Motor neuron (in vitro differentiated cells): ENCODE measurements at regions not wholly inside any gene's neighbourhood (a gene's known extent, or its start where the extent isn't known, plus 50 kb on each side); places are given as distances from the start of the nearest gene placed in this dataset.
"Not testable (repeated sequence)": the region's sequence is repeated elsewhere in the genome, so short reads cannot be mapped to it uniquely, and the experiment has no call there.

Source experiments
- ATAC-seq, 8 experiments: fragments of 200-7000 bp; cut with Tn5 transposase; replicated peaks in 6 of 8; 2 replicates each; pipeline ENCODE4 v1.8.0; 2021; ENCODE audit warnings: mild to moderate bottlenecking in 8 of 8, moderate library complexity in 8 of 8
- H3K27ac ChIP-seq, 2 donors: fragments of 250-450 bp; sonication (Bioruptor Pico); 2 replicates each; pipeline ENCODE4 v1.9.0; 2021; ENCODE audit warnings: antibody characterized with exemption in 2 of 2, mild to moderate bottlenecking in 2 of 2, moderate library complexity in 1 of 2
- H3K4me1 ChIP-seq, 2 donors: fragments of 250-450 bp; sonication (Bioruptor Pico); replicated peaks in 1 of 2; 2 replicates each; pipeline ENCODE4 v1.6.1; 2021; ENCODE audit warnings: antibody characterized with exemption in 2 of 2, mild to moderate bottlenecking in 2 of 2, moderate library complexity in 1 of 2
- H3K4me3 ChIP-seq, 5 donors: fragments of 250-450 bp; sonication (Bioruptor Pico); 2 replicates each; pipeline ENCODE4 v1.9.0; 2021; ENCODE audit warnings: antibody characterized with exemption in 5 of 5, mild to moderate bottlenecking in 5 of 5, moderate library complexity in 4 of 5
- WGBS, 10 experiments: fragments of 450-650 bp; shearing (Covaris generic); methylation state at CpG; one replicate each; pipeline ENCODE4 v1.0.0; 2022; 5-methylcytosine and 5-hydroxymethylcytosine counted together
- in situ Hi-C, 9 experiments: fragments of 400-800 bp; cut with MboI; loops; one replicate each; pipeline ENCODE4 v1.15.0; 2021; ENCODE audit warnings: low sequenced_read_pairs in 9 of 9, low pct_unique_long_range_greater_than_20kb in 2 of 9; ENCODE audit not compliant: unreplicated experiment in 9 of 9

GRCh38 chr19:34033880-34034279, 138.4 kb upstream of the LSM14A start:
- in situ Hi-C loops, result no loop called here
- WGBS, 10 experiments, result 0 to 100% (median 60%) methylated on average over 1 to 3 of the region's 3 CpGs; no CpG with 5 or more reads in 1 of the 10 experiments
- Histone ChIP-seq H3K27ac (no peak overlapping the region), H3K4me1 (no peaks in the 10 kb centered on the region), H3K4me3 (no peak overlapping the region)
- ATAC-seq, result peak in 3 of 8 experiments; percentile 69 to 81 (median 71)

GRCh38 chr19:34034318-34034846, 137.9 kb upstream of the LSM14A start:
- ATAC-seq, result peak in 3 of 8 experiments; percentile 22 to 37 (median 31)
- in situ Hi-C loops, result no loop called here
- WGBS, 10 experiments, result 7 to 100% (median 68%) methylated on average over 1 to 2 of the region's 2 CpGs; no CpG with 5 or more reads in 4 of the 10 experiments
- H3K4me1 ChIP-seq, result no peaks in the 10 kb centered on the region
- no peak overlapping the region for H3K27ac ChIP-seq
- H3K4me3 ChIP-seq, result no peak overlapping the region

DNA sequence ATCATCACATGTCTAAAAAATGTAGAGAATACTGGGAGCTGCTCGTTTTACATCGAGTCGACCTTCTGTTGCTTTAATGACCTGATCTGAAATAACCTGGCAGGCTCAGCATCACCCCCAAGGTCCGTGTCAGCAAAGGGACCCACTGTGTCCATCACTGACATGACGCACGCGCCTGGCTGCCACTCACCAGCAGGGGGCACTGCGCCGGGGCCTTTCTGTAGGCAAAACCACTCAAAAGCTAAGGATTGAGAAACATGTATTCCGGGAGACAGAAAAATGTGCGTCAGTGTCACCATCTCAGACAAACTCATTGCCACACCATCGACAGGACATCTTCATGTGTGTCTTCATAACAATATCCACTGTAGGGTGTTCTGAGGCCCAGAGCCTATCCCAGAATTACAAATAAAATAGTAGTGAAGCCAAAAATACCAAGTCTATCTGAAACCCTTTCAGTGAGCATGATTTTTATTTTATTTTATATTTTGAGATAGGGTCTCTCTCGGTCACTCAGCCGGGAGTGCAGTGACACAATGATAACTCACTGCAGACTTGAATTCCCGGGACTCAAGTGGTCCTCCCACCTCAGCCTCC, 130.3 kb upstream of the LSM14A start:
- Histone ChIP-seq H3K4me1 (no peaks in the 10 kb centered on the region), H3K4me3 (no peak overlapping the region), H3K27ac (no peak overlapping the region)
- 6 to 52% (median 21%) methylated on average over 1 to 13 of the region's 15 CpGs; no CpG with 5 or more reads in 1 of the 10 experiments for WGBS, 10 experiments
- in situ Hi-C loops, result no loop called here
- ATAC-seq, result peak in 3 of 8 experiments; percentile 69 to 99 (median 78)

DNA sequence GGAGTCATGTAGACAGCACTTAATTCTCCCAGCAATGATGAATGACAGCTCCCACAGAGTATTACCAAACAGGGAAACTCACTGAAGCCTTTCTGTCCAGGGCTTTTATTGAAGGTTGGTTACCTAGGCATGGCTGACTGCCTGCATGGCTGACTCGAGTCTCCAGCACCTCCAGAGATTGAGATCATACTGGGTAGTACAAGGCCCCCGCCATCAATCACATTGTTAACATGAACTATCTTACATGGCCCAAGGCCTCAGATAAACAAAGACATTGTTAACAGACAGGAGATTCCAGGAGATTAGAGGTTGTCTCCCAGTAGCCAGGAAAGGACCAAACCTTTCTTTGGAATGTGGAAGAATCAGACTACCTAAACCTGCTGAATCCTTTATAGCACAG, 128.3 kb upstream of the LSM14A start:
- in situ Hi-C loops, result no loop called here
- H3K27ac ChIP-seq, result no peak overlapping the region
- no peaks in the 10 kb centered on the region for H3K4me1 ChIP-seq
- 0 to 100% (median 25%) methylated on average over 1 to 2 of the region's 2 CpGs; no CpG with 5 or more reads in 6 of the 10 experiments for WGBS, 10 experiments
- H3K4me3 ChIP-seq, result no peak overlapping the region
- peak in 1 of 8 experiments; percentile 12 for ATAC-seq

- WGBS, 10 experiments, result 20 to 90% (median 71%) methylated on average over 1 to 3 of the region's 3 CpGs
- Histone ChIP-seq H3K27ac (no peak overlapping the region), H3K4me3 (no peak overlapping the region), H3K4me1 (no peaks in the 10 kb centered on the region)
- ATAC-seq, result no peak
- in situ Hi-C loops, result no loop called here
Observed at GRCh38 chr19:34049944-34050343, 122.4 kb upstream of the LSM14A start.

DNA sequence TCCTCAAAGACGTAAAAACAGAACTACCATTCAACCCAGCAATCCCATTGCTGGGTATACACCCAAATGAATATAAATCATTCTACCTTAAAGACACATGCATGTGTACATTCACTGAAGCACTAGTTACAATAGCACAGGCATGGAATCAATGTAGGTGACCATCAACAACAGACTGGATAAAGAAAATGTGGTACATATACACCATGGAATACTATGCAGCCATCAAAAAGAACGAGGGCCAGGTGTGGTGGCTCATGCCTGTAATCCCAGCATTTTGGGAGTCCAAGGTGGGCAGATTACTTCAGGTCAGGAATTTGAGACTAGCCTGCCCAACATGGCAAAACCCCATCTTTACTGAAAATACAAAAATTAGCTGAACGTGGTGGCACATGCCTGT, 121.9 kb upstream of the LSM14A start:
- H3K4me3 ChIP-seq, in situ Hi-C loops, H3K27ac ChIP-seq, H3K4me1 ChIP-seq, ATAC-seq: not testable (repeated sequence)
- WGBS, 10 experiments, result 0 to 82% (median 66%) methylated on average over 1 to 3 of the region's 3 CpGs; no CpG with 5 or more reads in 3 of the 10 experiments

- in situ Hi-C loops, result no loop called here
- H3K4me3 ChIP-seq, result no peak overlapping the region
- no peak overlapping the region for H3K27ac ChIP-seq
- no peaks in the 10 kb centered on the region for H3K4me1 ChIP-seq
- no peak for ATAC-seq
- 25% methylated on average over 2 of the region's 3 CpGs; no CpG with 5 or more reads in 9 of the 10 experiments for WGBS, 10 experiments
Observed at GRCh38 chr19:34051255-34051654, 121.0 kb upstream of the LSM14A start.

- no peak for ATAC-seq
- Histone ChIP-seq H3K27ac (no peak overlapping the region), H3K4me1 (no peaks in the 10 kb centered on the region), H3K4me3 (no peak overlapping the region)
- 0 to 83% (median 62%) methylated on average over 1 of the region's 1 CpG for WGBS, 10 experiments
- in situ Hi-C loops, result no loop called here
Observed at GRCh38 chr19:34057155-34057554, 115.1 kb upstream of the LSM14A start.

- peak in 3 of 8 experiments; percentile 52 to 90 (median 90) for ATAC-seq
- Histone ChIP-seq H3K4me1 (no peaks in the 10 kb centered on the region), H3K4me3 (no peak overlapping the region), H3K27ac (no peak overlapping the region)
- in situ Hi-C loops, result no loop called here
- WGBS, 10 experiments, result 0 to 94% (median 67%) methylated on average over 1 to 8 of the region's 14 CpGs
Observed at GRCh38 chr19:34066007-34066643, 106.2 kb upstream of the LSM14A start.

GRCh38 chr19:34067861-34068271, 104.4 kb upstream of the LSM14A start:
- no peak for ATAC-seq

DNA sequence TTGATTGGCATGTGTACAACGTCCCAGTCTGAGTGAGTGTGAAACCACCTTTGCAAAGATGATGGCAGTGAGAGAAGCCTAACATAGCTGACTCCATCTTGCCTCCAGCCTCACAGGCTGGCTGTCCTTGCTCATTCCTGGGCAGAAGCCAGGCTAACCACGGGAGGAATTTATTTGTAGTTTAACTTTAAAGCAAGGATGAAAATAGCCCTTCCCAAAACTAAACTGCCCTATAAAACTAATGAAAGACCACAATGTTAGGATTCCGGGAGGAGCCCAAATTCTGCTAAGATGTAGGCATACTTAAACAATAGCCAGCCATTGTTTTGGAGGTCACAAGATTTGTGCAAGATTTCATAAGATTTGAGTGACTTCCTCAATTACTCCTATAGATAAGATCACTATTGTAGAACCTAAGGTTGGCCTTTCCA, 96.6 kb upstream of the LSM14A start:
- Histone ChIP-seq H3K4me3 (no peak overlapping the region), H3K4me1 (no peaks in the 10 kb centered on the region), H3K27ac (no peak overlapping the region)
- in situ Hi-C loops, result loop anchor here in 4 of 9 experiments (25.0 kb wide), 1 partner anchor 288 kb away; the partner anchor contains the start of gene KCTD15 (in 4 of the 4)
- 22 to 100% (median 53%) methylated on average over 1 to 3 of the region's 3 CpGs; no CpG with 5 or more reads in 2 of the 10 experiments for WGBS, 10 experiments
- ATAC-seq, result no peak

More at GRCh38 chr19:34067861-34068271, 104.4 kb upstream of the LSM14A start:
- Histone ChIP-seq H3K4me1 (no peaks in the 10 kb centered on the region), H3K4me3 (no peak overlapping the region), H3K27ac (no peak overlapping the region)
- 40 to 100% (median 80%) methylated on average over 1 to 4 of the region's 7 CpGs; no CpG with 5 or more reads in 3 of the 10 experiments for WGBS, 10 experiments
- in situ Hi-C loops, result no loop called here

DNA sequence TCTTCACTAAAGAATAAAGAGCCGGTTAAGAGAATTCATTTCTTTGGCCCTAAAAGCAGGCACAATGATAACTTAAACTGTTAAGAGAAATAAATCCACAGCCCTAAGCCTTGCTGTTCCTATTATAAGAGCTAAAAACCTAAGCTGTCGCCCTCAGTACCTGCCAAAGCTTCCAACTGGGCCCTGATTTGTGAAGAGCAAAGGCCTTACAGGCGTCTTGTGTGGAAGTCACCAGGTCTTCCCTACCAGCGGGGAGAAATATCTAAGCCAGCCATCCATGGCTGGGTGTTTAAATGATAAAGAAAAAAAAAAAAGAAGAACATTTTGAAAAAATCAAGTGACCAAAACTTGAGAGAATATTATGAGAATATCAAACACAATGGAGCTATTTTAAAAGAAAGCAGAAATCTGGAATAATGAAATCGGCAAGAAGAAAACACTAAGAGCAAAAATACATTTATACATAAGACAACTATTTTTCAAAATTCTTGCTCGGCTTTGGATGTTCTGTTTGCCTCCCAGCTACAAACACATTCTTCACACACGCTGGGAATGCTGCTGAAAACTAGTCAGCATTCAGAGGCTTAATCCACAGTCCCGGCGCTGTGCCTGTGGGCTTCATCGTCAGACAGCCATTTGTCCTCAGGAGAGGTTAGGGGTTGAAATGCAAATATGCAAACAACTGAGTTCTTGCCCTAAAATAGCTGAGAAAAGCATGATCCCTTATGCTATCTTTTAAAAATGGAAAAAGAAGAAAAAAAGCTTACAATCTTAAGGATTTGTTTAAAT, 89.8 kb upstream of the LSM14A start:
- Histone ChIP-seq H3K4me3 (no peak overlapping the region), H3K4me1 (peaks cover 13 to 17% of the 10 kb centered on the region in 2 donors), H3K27ac (no peak overlapping the region)
- in situ Hi-C loops, result loop anchor here in 4 of 9 experiments (25.0 kb wide), 1 partner anchor 295 kb away; the partner anchor contains the start of gene KCTD15 (in 4 of the 4)
- ATAC-seq, result peak in 7 of 8 experiments; percentile 20 to 98 (median 48)
- 21 to 57% (median 34%) methylated on average over 3 to 10 of the region's 10 CpGs for WGBS, 10 experiments
